Fibroblast of mammary gland (primary cell): ENCODE measurements at regions not wholly inside any gene's neighbourhood (a gene's known extent, or its start where the extent isn't known, plus 50 kb on each side); places are given as distances from the start of the nearest gene placed in this dataset.

Experiments
- DNase-seq: peaks from one replicate; pipeline ENCODE4 v3.0.0-alpha.2; 2010; ENCODE audit warnings: low read depth
- H3K4me3 ChIP-seq: 2 replicates; pipeline ENCODE4 v1.5.1; 2011; ENCODE audit warnings: low read depth, mild to moderate bottlenecking, low read length, moderate library complexity; ENCODE audit not compliant: control insufficient read depth
- CTCF ChIP-seq: conservative IDR thresholded peaks from 2 replicates; pipeline ENCODE4 v1.5.1; 2011; ENCODE audit warnings: low read depth, low read length, inconsistent platforms; ENCODE audit not compliant: control insufficient read depth, insufficient read depth

- peak; percentile 23 for TF ChIP-seq CTCF
- H3K4me3 ChIP-seq = no peak overlapping the region
- DNase-seq = peak; percentile 15
These were observed 223.0 kb downstream of the NSUN3 start for GRCh38 chr3:94285872-94286271.

- no peak for DNase-seq
- no peak overlapping the region for H3K4me3 ChIP-seq
- TF ChIP-seq CTCF = no peak
These were observed 228.8 kb downstream of the NSUN3 start for GRCh38 chr3:94291686-94292085.

GRCh38 chr3:94292151-94292550 lies 229.3 kb downstream of the NSUN3 start:
- DNase-seq = no peak
- TF ChIP-seq CTCF = no peak
- H3K4me3 ChIP-seq = no peak overlapping the region

GRCh38 chr3:94293793-94294195 lies 230.9 kb downstream of the NSUN3 start:
- no peak for DNase-seq
- TF ChIP-seq CTCF = no peak
- H3K4me3 ChIP-seq = no peak overlapping the region

GRCh38 chr3:94294806-94295205 lies 231.9 kb downstream of the NSUN3 start:
- TF ChIP-seq CTCF = no peak
- H3K4me3 ChIP-seq = no peak overlapping the region
- no peak for DNase-seq

GRCh38 chr3:94299716-94300115 lies 236.9 kb downstream of the NSUN3 start:
- TF ChIP-seq CTCF = no peak
- DNase-seq = no peak
- no peak overlapping the region for H3K4me3 ChIP-seq

GRCh38 chr3:94301366-94301765 lies 238.5 kb downstream of the NSUN3 start:
- no peak for TF ChIP-seq CTCF
- no peak overlapping the region for H3K4me3 ChIP-seq
- DNase-seq = no peak
